ENCODE measurements at regions not wholly inside any gene's neighbourhood (a gene's known extent, or its start where the extent isn't known, plus 50 kb on each side); places are given as distances from the start of the nearest gene placed in this dataset.

GRCh38 chr13:46951516-46951915, 54.7 kb upstream of the HTR2A start:
- Histone ChIP-seq H3K36me3 (ENCODE audit: insufficient read depth, low read length) (no peaks in the 10 kb centered on the region), H3K4me3 (ENCODE audit: insufficient read depth, low read depth, low read length) (no peak overlapping the region), H2AFZ (ENCODE audit: low read depth, low read length) (no peak overlapping the region), H3K9me3 (ENCODE audit: insufficient read depth, low read depth, low read length) (no peaks in the 10 kb centered on the region), H3K27ac (ENCODE audit: low read depth, low read length) (no peak overlapping the region), H3K27me3 (ENCODE audit: insufficient read depth, low read length) (no peaks in the 10 kb centered on the region), H3K79me2 (ENCODE audit: insufficient read depth, low read length) (no peaks in the 10 kb centered on the region), H3K4me1 (ENCODE audit: insufficient read depth, low read length) (no peaks in the 10 kb centered on the region), H3K9ac (ENCODE audit: low read length) (no peak overlapping the region), H4K20me1 (ENCODE audit: insufficient read depth, low read length) (no peaks in the 10 kb centered on the region), H3K4me2 (ENCODE audit: low read length) (no peak overlapping the region)
- TF ChIP-seq EZH2 (IDR thresholded peaks at IDR 0.05; ENCODE audit: insufficient read depth, low read length), result no peak
- TF ChIP-seq, protein P1, sequence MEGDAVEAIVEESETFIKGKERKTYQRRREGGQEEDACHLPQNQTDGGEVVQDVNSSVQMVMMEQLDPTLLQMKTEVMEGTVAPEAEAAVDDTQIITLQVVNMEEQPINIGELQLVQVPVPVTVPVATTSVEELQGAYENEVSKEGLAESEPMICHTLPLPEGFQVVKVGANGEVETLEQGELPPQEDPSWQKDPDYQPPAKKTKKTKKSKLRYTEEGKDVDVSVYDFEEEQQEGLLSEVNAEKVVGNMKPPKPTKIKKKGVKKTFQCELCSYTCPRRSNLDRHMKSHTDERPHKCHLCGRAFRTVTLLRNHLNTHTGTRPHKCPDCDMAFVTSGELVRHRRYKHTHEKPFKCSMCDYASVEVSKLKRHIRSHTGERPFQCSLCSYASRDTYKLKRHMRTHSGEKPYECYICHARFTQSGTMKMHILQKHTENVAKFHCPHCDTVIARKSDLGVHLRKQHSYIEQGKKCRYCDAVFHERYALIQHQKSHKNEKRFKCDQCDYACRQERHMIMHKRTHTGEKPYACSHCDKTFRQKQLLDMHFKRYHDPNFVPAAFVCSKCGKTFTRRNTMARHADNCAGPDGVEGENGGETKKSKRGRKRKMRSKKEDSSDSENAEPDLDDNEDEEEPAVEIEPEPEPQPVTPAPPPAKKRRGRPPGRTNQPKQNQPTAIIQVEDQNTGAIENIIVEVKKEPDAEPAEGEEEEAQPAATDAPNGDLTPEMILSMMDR (IDR thresholded peaks at IDR 0.05; ENCODE audit: insufficient read depth, low read depth, low read length), result no peak
- DNase-seq (ENCODE audit: low read depth), result no peak
- no peaks in the 10 kb centered on the region for H3K4me1 Mint-ChIP-seq (ENCODE audit: low read depth, unreplicated experiment)
- no peaks in the 10 kb centered on the region for H3K36me3 Mint-ChIP-seq (ENCODE audit: low read depth, unreplicated experiment)
- no peaks in the 10 kb centered on the region for H3K27me3 Mint-ChIP-seq (ENCODE audit: low read depth, unreplicated experiment)
- FAIRE-seq, result no peak
- H3K9me3 Mint-ChIP-seq (ENCODE audit: unreplicated experiment), result no peaks in the 10 kb centered on the region
- H3K4me3 Mint-ChIP-seq (ENCODE audit: unreplicated experiment), result no peak overlapping the region
- no peak overlapping the region for H3K27ac Mint-ChIP-seq (ENCODE audit: unreplicated experiment)

DNA sequence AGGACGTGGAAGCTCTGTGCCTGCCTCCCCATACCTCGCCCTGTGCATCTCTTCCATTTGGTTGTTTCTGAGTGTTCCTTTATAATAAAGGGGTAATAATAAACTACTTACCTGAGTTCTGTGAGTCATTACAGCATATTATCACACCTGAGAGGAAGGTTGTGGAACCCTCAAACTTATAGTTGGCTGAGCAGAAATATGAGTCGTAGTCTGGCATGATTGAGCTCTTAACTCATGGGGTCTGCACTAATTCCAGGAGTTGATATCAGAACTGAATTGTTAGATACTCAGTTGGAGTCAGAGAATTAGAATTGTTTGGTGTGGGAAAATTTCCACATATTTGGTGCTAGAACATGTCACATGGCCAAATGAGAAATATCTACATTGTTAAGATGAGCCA, 52.4 kb upstream of the HTR2A start:
- no peaks in the 10 kb centered on the region for H3K4me1 Mint-ChIP-seq (ENCODE audit: low read depth, unreplicated experiment)
- H2AFZ ChIP-seq (ENCODE audit: low read depth, low read length), result no peak overlapping the region

DNA sequence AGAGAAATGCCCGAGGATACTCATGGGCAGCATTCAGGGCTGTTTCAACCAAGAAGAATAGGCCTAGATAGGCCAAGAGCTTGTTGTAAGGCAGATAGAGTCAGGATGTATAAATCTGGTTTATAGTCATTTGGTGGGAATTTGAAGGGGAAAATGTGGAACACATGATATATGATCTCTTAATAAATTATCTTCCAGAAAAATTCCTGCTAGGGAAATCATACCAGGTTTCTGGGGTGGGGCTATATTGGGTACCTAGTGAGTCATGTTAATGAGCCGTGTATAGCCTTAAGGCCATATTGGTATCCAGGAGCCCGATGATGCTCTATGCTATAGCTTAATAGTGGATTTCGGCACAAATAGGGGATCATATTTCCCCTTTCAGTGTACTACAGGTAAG, 51.5 kb upstream of the HTR2A start:
- FAIRE-seq (no peak), DNase-seq (ENCODE audit: low read depth) (no peak)
- H3K27me3 Mint-ChIP-seq (ENCODE audit: low read depth, unreplicated experiment), result no peaks in the 10 kb centered on the region

More for the DNA sequence above, 52.4 kb upstream of the HTR2A start:
- Histone ChIP-seq H3K27ac (ENCODE audit: low read depth, low read length) (no peak overlapping the region), H3K36me3 (ENCODE audit: insufficient read depth, low read length) (no peaks in the 10 kb centered on the region), H3K9me3 (ENCODE audit: insufficient read depth, low read depth, low read length) (no peaks in the 10 kb centered on the region), H3K4me3 (ENCODE audit: insufficient read depth, low read depth, low read length) (no peak overlapping the region), H4K20me1 (ENCODE audit: insufficient read depth, low read length) (no peaks in the 10 kb centered on the region), H3K9ac (ENCODE audit: low read length) (no peak overlapping the region), H3K79me2 (ENCODE audit: insufficient read depth, low read length) (no peaks in the 10 kb centered on the region), H3K4me2 (ENCODE audit: low read length) (no peak overlapping the region), H3K27me3 (ENCODE audit: insufficient read depth, low read length) (no peaks in the 10 kb centered on the region), H3K4me1 (ENCODE audit: insufficient read depth, low read length) (no peaks in the 10 kb centered on the region)
- H3K27ac Mint-ChIP-seq (ENCODE audit: unreplicated experiment), result no peak overlapping the region
- peaks cover 4% of the 10 kb centered on the region for H3K9me3 Mint-ChIP-seq (ENCODE audit: unreplicated experiment)
- H3K27me3 Mint-ChIP-seq (ENCODE audit: low read depth, unreplicated experiment), result no peaks in the 10 kb centered on the region
- no peak for TF ChIP-seq EZH2 (IDR thresholded peaks at IDR 0.05; ENCODE audit: insufficient read depth, low read length)
- TF ChIP-seq, protein P1 (IDR thresholded peaks at IDR 0.05; ENCODE audit: insufficient read depth, low read depth, low read length), result no peak
- DNase-seq (ENCODE audit: low read depth), result no peak
- H3K36me3 Mint-ChIP-seq (ENCODE audit: low read depth, unreplicated experiment), result no peaks in the 10 kb centered on the region
- H3K4me3 Mint-ChIP-seq (ENCODE audit: unreplicated experiment), result no peak overlapping the region
- FAIRE-seq, result no peak

More for the DNA sequence above, 51.5 kb upstream of the HTR2A start:
- Histone ChIP-seq H3K4me2 (ENCODE audit: low read length) (no peak overlapping the region), H3K9me3 (ENCODE audit: insufficient read depth, low read depth, low read length) (no peaks in the 10 kb centered on the region), H3K27me3 (ENCODE audit: insufficient read depth, low read length) (no peaks in the 10 kb centered on the region), H3K9ac (ENCODE audit: low read length) (no peak overlapping the region), H2AFZ (ENCODE audit: low read depth, low read length) (no peak overlapping the region), H3K4me1 (ENCODE audit: insufficient read depth, low read length) (no peaks in the 10 kb centered on the region), H3K79me2 (ENCODE audit: insufficient read depth, low read length) (no peaks in the 10 kb centered on the region), H4K20me1 (ENCODE audit: insufficient read depth, low read length) (no peaks in the 10 kb centered on the region), H3K36me3 (ENCODE audit: insufficient read depth, low read length) (no peaks in the 10 kb centered on the region), H3K27ac (ENCODE audit: low read depth, low read length) (no peak overlapping the region), H3K4me3 (ENCODE audit: insufficient read depth, low read depth, low read length) (no peak overlapping the region)
- H3K36me3 Mint-ChIP-seq (ENCODE audit: low read depth, unreplicated experiment), result no peaks in the 10 kb centered on the region
- no peak overlapping the region for H3K27ac Mint-ChIP-seq (ENCODE audit: unreplicated experiment)
- TF ChIP-seq EZH2 (IDR thresholded peaks at IDR 0.05; ENCODE audit: insufficient read depth, low read length), result no peak
- TF ChIP-seq, protein P1 (IDR thresholded peaks at IDR 0.05; ENCODE audit: insufficient read depth, low read depth, low read length), result no peak
- no peak overlapping the region for H3K4me3 Mint-ChIP-seq (ENCODE audit: unreplicated experiment)
- H3K4me1 Mint-ChIP-seq (ENCODE audit: low read depth, unreplicated experiment), result no peaks in the 10 kb centered on the region
- H3K9me3 Mint-ChIP-seq (ENCODE audit: unreplicated experiment), result peaks cover 4% of the 10 kb centered on the region

Data from astrocyte (in vitro differentiated cells and primary cell).